ENCODE measurements at regions not wholly inside any gene's neighbourhood (a gene's known extent, or its start where the extent isn't known, plus 50 kb on each side); places are given as distances from the start of the nearest gene placed in this dataset.
A peak's percentile ranks its signal among the peaks of the same experiment; 100 is the strongest.

DNA sequence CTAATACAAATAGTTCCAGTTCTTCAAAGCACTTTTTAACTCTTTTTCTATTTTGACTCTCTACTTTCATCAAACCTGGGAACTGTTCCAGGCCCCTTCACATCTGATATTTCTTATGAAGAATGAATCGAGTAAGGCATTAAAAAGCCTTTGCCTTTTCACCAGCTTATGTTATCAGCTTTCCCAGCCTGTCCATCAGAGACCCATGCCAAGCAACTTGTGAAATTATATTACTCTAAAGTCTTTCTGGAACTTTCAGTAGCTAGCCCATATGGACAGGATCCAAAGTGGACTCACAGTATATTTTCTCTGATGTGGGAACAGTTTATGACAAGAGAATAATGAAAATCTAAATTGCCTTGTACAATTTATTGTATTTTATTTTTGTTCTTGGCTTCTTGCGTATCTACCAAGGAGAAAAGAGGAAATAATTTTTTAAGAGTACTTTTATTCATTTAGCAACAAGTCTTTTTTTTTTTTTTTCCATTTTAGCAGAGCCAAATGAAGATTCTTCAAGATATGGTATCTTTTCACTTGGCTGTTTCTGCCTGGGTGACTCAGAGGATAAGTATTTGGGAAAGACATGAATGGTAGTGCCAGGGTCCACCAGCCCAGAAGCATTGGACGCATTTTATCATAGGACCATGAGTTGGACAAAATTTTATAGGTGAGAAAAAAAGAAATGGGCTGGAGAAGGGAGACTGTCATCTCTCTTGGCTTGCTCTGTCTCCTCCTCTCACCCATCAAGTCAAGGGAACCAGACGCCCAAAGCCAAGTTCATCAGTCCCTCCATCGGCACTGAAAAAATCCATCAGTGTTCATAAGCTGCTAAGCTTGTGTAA lies 195.8 kb upstream of the NEBL start:
- peaks cover 11% of the 10 kb centered on the region for H3K27me3 Mint-ChIP-seq
- no peak overlapping the region for H3K4me3 Mint-ChIP-seq
- H3K36me3 Mint-ChIP-seq (ENCODE audit: low read depth), result no peaks in the 10 kb centered on the region
- no peaks in the 10 kb centered on the region for H3K4me1 Mint-ChIP-seq
- no peaks in the 10 kb centered on the region for H3K9me3 Mint-ChIP-seq
- ATAC-seq (replicated peaks), result no peak
- H3K27ac Mint-ChIP-seq, result no peak overlapping the region

DNA sequence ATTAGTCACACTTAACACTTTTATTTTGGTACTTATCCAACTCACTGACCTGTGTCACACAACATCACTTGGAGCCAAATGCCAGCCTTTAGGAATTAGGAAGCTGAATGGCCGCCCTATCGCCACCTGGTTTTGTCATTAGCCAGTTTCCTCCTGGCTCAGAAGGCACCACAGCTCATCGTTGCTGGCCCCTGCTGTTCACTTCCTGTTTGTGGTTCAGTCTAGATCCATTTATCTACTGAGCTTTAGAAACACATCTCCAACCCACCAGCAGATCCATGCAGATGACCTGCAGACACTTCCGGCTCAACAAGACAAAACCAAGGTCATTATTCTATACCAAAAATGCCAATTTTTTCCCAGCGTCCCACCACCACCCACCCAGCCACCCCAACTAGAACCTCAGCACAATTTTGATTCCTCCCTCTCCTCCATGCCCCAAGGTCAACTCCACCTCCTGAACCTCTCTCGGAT lies 193.5 kb upstream of the NEBL start:
- ATAC-seq (replicated peaks), result no peak
- peaks cover 15% of the 10 kb centered on the region for H3K27me3 Mint-ChIP-seq
- no peaks in the 10 kb centered on the region for H3K9me3 Mint-ChIP-seq
- H3K4me1 Mint-ChIP-seq, result no peaks in the 10 kb centered on the region
- no peaks in the 10 kb centered on the region for H3K36me3 Mint-ChIP-seq (ENCODE audit: low read depth)
- H3K27ac Mint-ChIP-seq, result no peak overlapping the region
- H3K4me3 Mint-ChIP-seq, result no peak overlapping the region

DNA sequence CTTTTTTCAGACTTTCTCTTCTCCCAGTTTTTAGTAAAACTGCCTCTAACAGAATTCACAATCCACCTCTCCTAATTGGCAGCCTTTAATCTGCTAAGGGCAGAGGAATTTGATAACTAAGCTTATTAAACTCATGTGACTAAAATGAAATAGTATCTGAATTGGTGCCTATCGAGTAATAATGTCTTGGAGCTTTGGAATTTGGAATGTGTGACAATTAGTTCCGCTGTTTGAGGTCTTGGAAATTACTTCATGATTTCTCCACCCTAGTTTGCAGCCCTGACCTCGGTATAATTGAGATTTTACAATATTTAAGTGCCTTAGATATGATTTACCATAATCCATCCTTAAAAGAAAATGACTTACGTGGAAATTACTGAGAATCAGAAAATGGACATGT lies 190.4 kb upstream of the NEBL start:
- H3K36me3 Mint-ChIP-seq (ENCODE audit: low read depth), result no peaks in the 10 kb centered on the region
- no peak for ATAC-seq (replicated peaks)

DNA sequence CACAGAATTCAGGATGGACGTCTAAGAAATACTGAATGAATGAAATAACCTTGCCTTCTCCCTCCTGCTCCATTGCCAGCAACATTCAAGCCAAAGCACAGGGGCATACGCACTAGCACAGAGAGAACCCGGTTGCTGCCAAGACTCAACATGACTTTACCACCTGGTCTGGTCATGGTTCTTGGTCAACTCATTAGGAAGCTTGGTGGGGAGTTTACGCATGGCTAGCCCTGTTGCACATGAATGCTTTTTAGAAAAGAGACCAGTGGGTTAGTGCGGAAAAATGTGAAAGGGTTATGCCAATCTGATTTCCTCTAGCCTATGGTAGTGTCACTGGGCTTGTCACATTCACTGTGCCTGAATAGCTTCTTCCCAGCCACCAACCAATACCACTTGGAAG lies 187.6 kb upstream of the NEBL start:
- H3K27ac Mint-ChIP-seq, result no peak overlapping the region
- H3K27me3 Mint-ChIP-seq, result peaks cover 10% of the 10 kb centered on the region
- no peaks in the 10 kb centered on the region for H3K4me1 Mint-ChIP-seq
- no peak for ATAC-seq (replicated peaks)
- no peak overlapping the region for H3K4me3 Mint-ChIP-seq
- H3K36me3 Mint-ChIP-seq (ENCODE audit: low read depth), result no peaks in the 10 kb centered on the region
- no peaks in the 10 kb centered on the region for H3K9me3 Mint-ChIP-seq

More for the DNA sequence above, 190.4 kb upstream of the NEBL start:
- H3K27me3 Mint-ChIP-seq, result peaks cover 15% of the 10 kb centered on the region
- H3K4me3 Mint-ChIP-seq, result no peak overlapping the region
- no peaks in the 10 kb centered on the region for H3K4me1 Mint-ChIP-seq
- H3K9me3 Mint-ChIP-seq, result no peaks in the 10 kb centered on the region
- H3K27ac Mint-ChIP-seq, result no peak overlapping the region

DNA sequence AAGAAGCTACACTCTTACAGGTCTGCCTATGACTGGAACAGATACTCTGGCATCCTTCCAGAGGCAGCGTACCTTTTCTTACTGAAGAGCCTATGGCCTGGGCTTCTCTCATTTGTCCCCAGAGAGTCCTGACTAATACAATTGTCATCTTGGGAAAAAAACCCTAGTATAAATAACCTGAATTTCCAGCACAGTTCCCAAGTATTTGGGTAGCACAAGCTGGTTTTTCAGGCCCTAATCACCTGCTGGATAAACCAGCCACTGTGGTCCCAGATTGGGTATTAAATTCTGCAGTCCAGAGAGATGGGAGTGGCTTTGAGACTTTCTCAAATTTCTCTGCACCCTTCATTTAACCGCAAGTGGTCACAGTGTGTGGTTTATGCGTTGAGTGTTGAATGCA lies 186.8 kb upstream of the NEBL start:
- H3K27ac Mint-ChIP-seq, result no peak overlapping the region
- no peaks in the 10 kb centered on the region for H3K4me1 Mint-ChIP-seq
- ATAC-seq (replicated peaks), result no peak
- H3K9me3 Mint-ChIP-seq, result no peaks in the 10 kb centered on the region
- H3K36me3 Mint-ChIP-seq (ENCODE audit: low read depth), result no peaks in the 10 kb centered on the region
- peaks cover 6% of the 10 kb centered on the region for H3K27me3 Mint-ChIP-seq
- no peak overlapping the region for H3K4me3 Mint-ChIP-seq

DNA sequence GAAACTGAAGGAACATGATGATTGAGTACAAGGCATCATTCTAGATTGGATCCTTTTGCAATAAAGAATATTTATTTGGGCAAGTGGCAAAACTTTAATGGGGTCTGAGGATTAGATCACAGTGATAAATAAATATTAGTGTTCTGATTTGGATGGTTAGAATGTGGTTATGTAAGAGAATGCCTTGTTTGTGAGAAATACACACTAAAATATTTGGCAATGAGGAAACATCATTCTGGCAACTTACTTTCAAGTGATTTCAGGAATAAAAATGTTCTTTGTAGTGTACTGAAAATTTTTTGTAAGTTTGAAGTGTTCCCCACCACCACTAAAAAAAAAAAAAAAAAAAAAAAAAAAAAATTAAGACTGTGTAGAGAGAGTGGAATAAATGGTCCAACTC lies 185.1 kb upstream of the NEBL start:
- Mint-ChIP-seq H3K36me3 (ENCODE audit: low read depth) (no peaks in the 10 kb centered on the region), H3K4me3 (no peak overlapping the region), H3K4me1 (no peaks in the 10 kb centered on the region), H3K27ac (no peak overlapping the region), H3K9me3 (no peaks in the 10 kb centered on the region), H3K27me3 (peaks cover 3% of the 10 kb centered on the region)
- ATAC-seq (replicated peaks), result no peak

DNA sequence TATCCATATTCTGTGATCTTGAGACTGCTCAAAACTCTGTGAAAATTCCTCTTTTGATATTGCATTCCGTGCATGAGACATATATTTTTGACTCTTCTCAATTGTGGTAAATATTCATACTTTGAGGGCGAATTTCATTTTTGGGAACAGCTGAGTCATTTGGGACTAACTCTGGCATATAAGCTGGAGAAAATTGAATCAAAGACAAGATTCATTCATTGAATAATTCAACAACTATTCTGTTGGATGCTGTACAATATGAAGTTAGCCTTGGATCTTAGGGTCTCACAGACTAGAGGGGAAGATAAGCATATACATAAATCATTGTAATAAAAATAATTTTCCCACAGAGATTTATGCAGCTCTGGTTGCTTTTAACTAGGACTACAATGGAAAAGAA lies 183.2 kb upstream of the NEBL start:
- Mint-ChIP-seq H3K27ac (no peak overlapping the region), H3K9me3 (no peaks in the 10 kb centered on the region), H3K36me3 (ENCODE audit: low read depth) (no peaks in the 10 kb centered on the region), H3K27me3 (peaks cover 6% of the 10 kb centered on the region), H3K4me3 (no peak overlapping the region), H3K4me1 (no peaks in the 10 kb centered on the region)
- ATAC-seq (replicated peaks), result no peak

DNA sequence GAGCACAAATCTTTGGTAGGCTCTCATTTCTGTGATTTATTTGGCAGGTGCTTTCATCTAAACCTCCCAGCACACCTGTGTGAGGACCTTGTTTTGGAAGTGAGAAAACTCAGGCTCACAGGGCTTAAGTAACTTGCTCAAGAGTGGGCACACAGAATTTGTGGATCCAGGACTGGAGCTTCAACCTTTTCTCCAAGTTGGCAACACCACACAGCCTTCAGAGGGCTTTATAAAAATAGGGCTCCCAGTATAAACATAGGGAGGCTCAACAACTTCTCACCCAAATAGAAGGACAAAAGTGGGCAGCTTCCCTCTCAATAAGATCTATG lies 182.2 kb upstream of the NEBL start:
- H3K9me3 Mint-ChIP-seq, result no peaks in the 10 kb centered on the region
- no peak for ATAC-seq (replicated peaks)
- H3K27ac Mint-ChIP-seq, result no peak overlapping the region
- H3K4me3 Mint-ChIP-seq, result no peak overlapping the region
- no peaks in the 10 kb centered on the region for H3K4me1 Mint-ChIP-seq
- H3K36me3 Mint-ChIP-seq (ENCODE audit: low read depth), result no peaks in the 10 kb centered on the region
- H3K27me3 Mint-ChIP-seq, result peaks cover 6% of the 10 kb centered on the region

DNA sequence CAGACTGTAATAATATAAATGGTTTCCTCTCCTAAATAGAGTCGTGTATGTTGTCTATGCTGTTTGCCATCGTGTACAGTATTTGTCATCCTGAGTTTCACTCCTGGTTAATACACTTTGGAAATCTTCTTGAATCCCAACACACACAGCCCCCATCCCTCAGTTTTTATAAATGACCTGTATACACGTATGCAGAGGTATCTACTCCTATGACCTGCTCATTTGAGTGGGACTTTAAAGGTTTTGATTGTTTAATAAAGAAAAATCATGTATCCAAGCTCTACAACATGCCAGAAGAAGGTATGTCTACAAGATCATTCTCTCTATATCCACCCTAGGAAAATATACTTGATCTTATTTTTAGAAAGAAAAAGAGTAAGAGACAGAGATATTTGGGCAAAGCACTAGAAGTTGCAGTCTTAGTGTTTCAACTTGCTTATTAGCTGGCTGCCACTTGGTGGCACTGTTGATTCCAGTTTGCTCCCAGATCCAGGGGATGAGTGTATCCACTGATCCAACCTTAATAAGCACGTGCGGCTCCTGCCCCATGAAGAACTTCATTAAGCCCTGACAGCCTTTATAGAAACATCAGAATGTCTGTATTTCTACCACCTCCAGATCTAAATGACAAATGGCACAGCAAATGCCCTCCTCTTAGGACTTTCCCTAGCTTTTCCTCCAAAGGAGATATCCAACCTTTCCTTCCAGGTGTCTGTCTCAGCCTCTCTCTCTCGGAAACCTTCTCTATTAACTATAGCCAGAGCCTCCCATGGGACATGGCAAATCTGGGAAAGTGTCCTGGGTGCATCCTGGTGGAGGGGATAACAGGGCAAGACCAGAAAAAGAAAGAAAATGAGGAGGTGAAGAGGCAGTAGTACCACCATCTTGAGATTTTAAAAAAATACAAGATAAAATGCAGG lies 181.6 kb upstream of the NEBL start:
- ATAC-seq (replicated peaks), result peak; percentile 43
- H3K27ac Mint-ChIP-seq, result no peak overlapping the region
- no peak overlapping the region for H3K4me3 Mint-ChIP-seq
- no peaks in the 10 kb centered on the region for H3K4me1 Mint-ChIP-seq
- H3K36me3 Mint-ChIP-seq (ENCODE audit: low read depth), result no peaks in the 10 kb centered on the region
- H3K9me3 Mint-ChIP-seq, result no peaks in the 10 kb centered on the region
- H3K27me3 Mint-ChIP-seq, result peaks cover 6% of the 10 kb centered on the region

DNA sequence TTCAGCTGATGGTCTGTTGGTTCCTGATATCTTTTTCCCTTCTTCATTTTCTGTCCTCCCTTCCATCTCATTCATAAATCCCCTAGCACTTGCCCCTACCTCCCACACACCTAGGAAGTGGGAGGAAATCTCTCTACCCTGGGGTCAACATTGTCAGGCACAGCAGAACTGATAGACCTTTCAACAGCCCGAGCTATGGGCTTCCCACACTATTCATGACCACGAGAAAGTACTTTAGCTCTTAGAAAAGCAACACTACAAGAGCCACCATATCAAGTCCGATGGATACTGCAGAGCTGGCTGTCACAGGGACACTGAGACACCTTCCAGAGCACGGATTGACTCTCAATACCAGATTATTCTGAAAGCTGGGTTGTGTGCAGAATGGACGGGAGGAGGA lies 180.6 kb upstream of the NEBL start:
- Mint-ChIP-seq H3K27me3 (peaks cover 6% of the 10 kb centered on the region), H3K27ac (no peak overlapping the region), H3K4me1 (no peaks in the 10 kb centered on the region), H3K4me3 (no peak overlapping the region), H3K9me3 (no peaks in the 10 kb centered on the region), H3K36me3 (ENCODE audit: low read depth) (no peaks in the 10 kb centered on the region)
- ATAC-seq (replicated peaks), result no peak

DNA sequence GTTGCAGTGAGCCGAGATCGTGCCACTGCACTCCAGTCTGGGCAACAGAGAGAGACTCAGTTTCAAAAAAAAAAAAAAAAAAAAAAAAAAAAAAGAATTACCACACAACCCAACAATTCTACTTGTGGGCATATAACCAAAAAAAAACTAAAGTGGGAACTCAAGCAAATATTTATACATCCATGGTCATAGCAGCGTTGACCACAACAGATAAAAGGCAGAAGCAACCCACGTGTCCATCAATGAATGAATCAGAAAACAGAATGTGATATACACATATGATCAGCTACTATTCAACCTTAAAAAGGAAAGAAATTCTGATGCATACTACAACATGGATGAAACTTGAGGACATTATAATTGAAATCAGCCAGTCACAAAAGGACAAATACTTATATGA lies 179.3 kb upstream of the NEBL start:
- Mint-ChIP-seq H3K27ac (no peak overlapping the region), H3K9me3 (no peaks in the 10 kb centered on the region), H3K4me1 (no peaks in the 10 kb centered on the region), H3K4me3 (no peak overlapping the region), H3K36me3 (ENCODE audit: low read depth) (no peaks in the 10 kb centered on the region), H3K27me3 (peaks cover 10% of the 10 kb centered on the region)
- ATAC-seq (replicated peaks), result no peak

DNA sequence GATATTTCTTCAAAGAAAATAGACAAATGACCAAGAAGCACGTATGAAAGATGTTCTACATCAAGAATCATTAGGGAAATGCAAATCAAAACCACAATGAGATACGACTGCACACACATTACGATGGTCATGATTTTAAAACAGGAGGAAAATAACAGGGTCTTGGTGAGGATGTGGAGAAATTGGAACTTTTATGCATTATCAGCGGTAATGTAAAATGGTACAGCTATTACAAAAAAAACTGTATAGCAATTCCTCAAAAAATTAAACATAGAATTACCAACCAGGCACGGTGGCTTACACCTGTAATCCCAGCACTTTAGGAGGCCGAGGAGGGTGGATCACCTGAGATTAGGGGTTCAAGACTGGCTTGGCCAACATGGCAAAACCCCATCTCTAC lies 178.8 kb upstream of the NEBL start:
- Mint-ChIP-seq H3K4me1 (no peaks in the 10 kb centered on the region), H3K27ac (no peak overlapping the region), H3K36me3 (ENCODE audit: low read depth) (no peaks in the 10 kb centered on the region), H3K9me3 (no peaks in the 10 kb centered on the region), H3K27me3 (peaks cover 10% of the 10 kb centered on the region), H3K4me3 (no peak overlapping the region)
- ATAC-seq (replicated peaks), result no peak

DNA sequence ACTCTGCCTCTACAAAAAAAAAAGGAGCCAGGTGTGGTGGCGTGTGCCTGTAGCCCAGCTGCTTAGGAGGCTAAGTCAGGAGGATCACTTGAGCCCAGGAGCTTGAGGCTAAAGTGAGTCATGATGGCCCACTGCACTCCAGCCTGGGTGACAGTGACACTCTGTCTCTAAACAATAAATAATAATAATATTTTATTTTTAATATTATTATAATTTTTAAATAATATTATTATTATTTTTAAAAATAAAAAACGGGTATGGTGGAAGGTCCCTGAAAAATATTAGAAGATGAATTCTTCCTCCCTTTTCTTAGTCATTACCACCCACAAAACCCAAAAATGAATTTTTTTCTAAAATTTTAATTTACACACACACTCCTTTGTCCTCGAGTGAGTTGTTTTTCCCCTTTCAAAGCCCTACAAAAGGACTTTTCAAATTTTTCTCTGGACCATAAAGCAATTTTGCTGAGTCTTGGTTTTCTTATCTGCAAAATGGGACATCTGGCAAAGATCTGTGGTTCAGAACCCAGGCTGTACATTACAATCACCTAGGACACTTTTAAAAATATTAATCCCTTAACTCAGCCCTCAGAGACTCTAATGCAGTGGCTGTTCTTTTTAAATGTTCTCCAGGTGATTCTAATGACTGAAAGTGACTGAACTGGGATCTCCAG lies 174.0 kb upstream of the NEBL start:
- Mint-ChIP-seq H3K36me3 (ENCODE audit: low read depth) (no peaks in the 10 kb centered on the region), H3K27me3 (peaks cover 13% of the 10 kb centered on the region), H3K4me3 (no peak overlapping the region), H3K4me1 (no peaks in the 10 kb centered on the region), H3K27ac (no peak overlapping the region), H3K9me3 (no peaks in the 10 kb centered on the region)
- no peak for ATAC-seq (replicated peaks)

DNA sequence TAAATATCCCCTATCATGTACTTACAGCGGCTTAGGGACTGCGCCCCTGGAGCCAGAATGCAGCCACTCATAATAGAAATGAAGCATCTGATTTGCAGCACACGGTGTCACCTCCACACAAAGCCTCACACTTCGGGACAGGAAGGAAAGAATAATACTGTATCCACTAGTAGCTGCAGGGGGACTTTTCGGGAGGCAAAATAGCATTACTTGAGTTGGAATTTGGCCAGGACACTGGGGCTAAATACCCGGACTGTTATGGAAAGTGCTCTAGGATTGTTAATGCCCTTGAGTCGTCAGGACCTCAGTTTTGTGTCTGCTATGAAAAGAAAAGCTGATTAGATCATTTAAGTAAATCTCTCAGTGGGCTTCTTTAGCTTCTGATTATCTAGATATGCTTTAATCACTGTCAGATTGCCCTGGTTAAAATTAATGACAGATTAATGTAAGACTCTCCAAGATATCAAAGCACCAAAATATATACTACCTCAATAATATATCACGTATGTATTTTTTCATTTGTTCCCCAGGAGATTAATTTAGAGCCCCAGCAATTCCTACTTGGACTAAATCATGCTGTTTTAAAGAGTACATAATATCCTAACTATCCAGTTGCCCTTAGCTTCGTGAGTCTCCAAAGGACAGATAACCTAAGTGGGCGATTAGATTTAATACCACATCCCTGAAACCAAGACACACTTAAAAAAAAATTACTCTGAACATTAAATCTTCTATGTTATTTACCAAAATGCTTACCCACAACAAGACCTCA lies 173.0 kb upstream of the NEBL start:
- no peak for ATAC-seq (replicated peaks)
- Mint-ChIP-seq H3K27me3 (peaks cover 14% of the 10 kb centered on the region), H3K4me3 (no peak overlapping the region), H3K9me3 (no peaks in the 10 kb centered on the region), H3K27ac (no peak overlapping the region), H3K36me3 (ENCODE audit: low read depth) (no peaks in the 10 kb centered on the region), H3K4me1 (no peaks in the 10 kb centered on the region)

Measured in activated T-helper 17 cell treated with anti-CD3 and anti-CD28 coated beads, Interleukin-2, amount 50 U/mL, for 72 hours (primary cell).